BLaER1 (cell line): ENCODE measurements at regions not wholly inside any gene's neighbourhood (a gene's known extent, or its start where the extent isn't known, plus 50 kb on each side); places are given as distances from the start of the nearest gene placed in this dataset.

Experiments used
- H3K27ac ChIP-seq: shearing (Covaris generic); formaldehyde crosslinking; 2 replicates; pipeline ENCODE4 v1.8.1; 2022
- H3K27me3 ChIP-seq: shearing (Covaris generic); formaldehyde crosslinking; 2 replicates; pipeline ENCODE4 v1.8.1; 2022
- H3K36me3 ChIP-seq: shearing (Covaris generic); formaldehyde crosslinking; 2 replicates; pipeline ENCODE4 v1.8.1; 2022
- H3K4me1 ChIP-seq: shearing (Covaris generic); formaldehyde crosslinking; 2 replicates; pipeline ENCODE4 v1.8.1; 2022
- H3K4me2 ChIP-seq: shearing (Covaris generic); formaldehyde crosslinking; 2 replicates; pipeline ENCODE4 v1.8.1; 2022
- H3K4me3 ChIP-seq: shearing (Covaris generic); formaldehyde crosslinking; 2 replicates; pipeline ENCODE4 v1.8.1; 2022
- H3K9ac ChIP-seq: shearing (Covaris generic); formaldehyde crosslinking; 2 replicates; pipeline ENCODE4 v1.8.1; 2022
- H3K9me3 ChIP-seq: shearing (Covaris generic); formaldehyde crosslinking; 2 replicates; pipeline ENCODE4 v1.8.1; 2022
- H4K20me1 ChIP-seq: shearing (Covaris generic); formaldehyde crosslinking; 2 replicates; pipeline ENCODE4 v1.8.1; 2022
- Cebpa-rat ChIP-seq: shearing (Covaris generic); IDR thresholded peaks from 2 replicates; pipeline ENCODE4 v1.8.1; 2022

GRCh38 chr7:20839196-20839735 is 52.6 kb upstream of the SP8 start:
- Histone ChIP-seq H3K9ac (no peak overlapping the region), H3K27ac (no peak overlapping the region), H3K4me3 (no peak overlapping the region), H3K4me1 (no peaks in the 10 kb centered on the region), H3K9me3 (no peaks in the 10 kb centered on the region), H3K36me3 (no peaks in the 10 kb centered on the region), H4K20me1 (no peaks in the 10 kb centered on the region), H3K4me2 (no peak overlapping the region), H3K27me3 (no peaks in the 10 kb centered on the region)
- no peak for TF ChIP-seq Cebpa-rat

DNA sequence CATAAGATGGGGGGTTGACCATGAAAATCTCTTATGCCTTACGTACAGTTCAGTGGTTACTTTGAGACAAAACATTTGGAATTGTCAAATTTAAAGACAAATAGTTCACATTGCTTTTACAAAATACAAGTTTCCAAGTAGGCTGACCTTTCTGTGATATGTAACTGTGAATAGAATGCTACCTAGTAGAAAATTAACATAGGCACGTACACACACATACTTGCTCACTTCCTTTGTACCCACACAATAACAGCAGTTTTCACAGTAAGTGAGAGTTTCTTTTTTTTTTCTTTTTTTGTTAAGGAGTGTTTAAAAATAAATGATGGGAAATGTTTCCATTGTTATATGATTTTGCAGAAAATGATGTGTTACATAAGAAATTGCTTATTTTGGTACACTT is 53.3 kb upstream of the SP8 start:
- no peaks in the 10 kb centered on the region for H3K9me3 ChIP-seq
- no peaks in the 10 kb centered on the region for H3K36me3 ChIP-seq
- no peak overlapping the region for H3K4me2 ChIP-seq
- no peaks in the 10 kb centered on the region for H4K20me1 ChIP-seq
- H3K27ac ChIP-seq, result no peak overlapping the region
- H3K9ac ChIP-seq, result no peak overlapping the region
- no peaks in the 10 kb centered on the region for H3K4me1 ChIP-seq
- no peak for TF ChIP-seq Cebpa-rat
- H3K27me3 ChIP-seq, result no peaks in the 10 kb centered on the region
- H3K4me3 ChIP-seq, result no peak overlapping the region

DNA sequence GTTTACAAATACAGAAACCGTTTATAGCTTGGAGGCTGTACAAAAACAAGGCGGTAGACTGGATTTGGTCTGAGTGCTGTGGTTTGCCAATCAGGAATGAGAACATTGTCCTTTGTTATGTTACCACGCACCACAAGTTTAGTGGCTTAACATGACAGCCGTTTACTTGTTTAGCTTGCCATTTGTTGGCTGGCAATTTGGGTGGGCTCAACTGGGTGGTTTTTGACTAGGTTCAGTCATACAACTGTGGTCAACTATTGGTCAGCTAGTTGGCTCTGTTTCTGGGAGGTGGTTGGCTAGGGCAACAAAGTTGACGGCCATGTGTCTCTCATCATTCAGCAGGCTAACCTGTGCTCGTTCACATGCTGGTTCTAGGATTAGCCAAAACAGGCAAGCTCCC is 60.1 kb upstream of the SP8 start:
- no peak overlapping the region for H3K4me2 ChIP-seq
- no peak overlapping the region for H3K9ac ChIP-seq
- no peaks in the 10 kb centered on the region for H3K27me3 ChIP-seq
- H4K20me1 ChIP-seq, result no peaks in the 10 kb centered on the region
- H3K4me3 ChIP-seq, result no peak overlapping the region
- H3K27ac ChIP-seq, result no peak overlapping the region
- H3K36me3 ChIP-seq, result no peaks in the 10 kb centered on the region
- H3K9me3 ChIP-seq, result no peaks in the 10 kb centered on the region
- TF ChIP-seq Cebpa-rat, result no peak
- no peaks in the 10 kb centered on the region for H3K4me1 ChIP-seq

GRCh38 chr7:20858951-20859350 is 72.3 kb upstream of the SP8 start:
- Histone ChIP-seq H3K4me2 (no peak overlapping the region), H3K9ac (no peak overlapping the region), H3K27me3 (no peaks in the 10 kb centered on the region), H3K27ac (no peak overlapping the region), H3K36me3 (no peaks in the 10 kb centered on the region), H4K20me1 (no peaks in the 10 kb centered on the region), H3K4me1 (no peaks in the 10 kb centered on the region), H3K4me3 (no peak overlapping the region), H3K9me3 (no peaks in the 10 kb centered on the region)
- no peak for TF ChIP-seq Cebpa-rat

- Histone ChIP-seq H3K36me3 (no peaks in the 10 kb centered on the region), H3K4me1 (no peaks in the 10 kb centered on the region), H3K4me2 (no peak overlapping the region), H3K27me3 (no peaks in the 10 kb centered on the region), H3K9ac (no peak overlapping the region), H3K4me3 (no peak overlapping the region), H4K20me1 (no peaks in the 10 kb centered on the region), H3K27ac (no peak overlapping the region), H3K9me3 (no peaks in the 10 kb centered on the region)
- no peak for TF ChIP-seq Cebpa-rat
Measured at GRCh38 chr7:20861468-20861867, 74.8 kb upstream of the SP8 start.

DNA sequence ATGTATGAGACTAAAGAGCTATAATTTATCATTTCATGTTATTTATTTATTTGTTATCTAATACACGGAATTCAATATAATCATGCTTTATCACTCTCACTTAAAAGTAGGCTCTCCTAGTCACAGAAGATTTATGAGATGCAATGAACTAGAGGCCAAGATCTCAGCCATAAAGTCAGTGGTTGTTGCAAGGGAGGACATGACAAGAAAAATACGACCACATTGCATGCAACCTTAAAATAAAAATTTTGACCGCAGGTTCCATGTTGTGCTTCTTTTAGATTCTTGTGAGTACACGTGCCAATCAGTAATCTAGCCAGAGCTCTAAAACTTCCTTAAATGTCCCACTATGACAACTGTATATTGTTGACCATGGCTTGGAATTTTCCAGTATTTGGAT is 75.9 kb upstream of the SP8 start:
- Histone ChIP-seq H3K4me2 (no peak overlapping the region), H4K20me1 (no peaks in the 10 kb centered on the region), H3K27ac (no peak overlapping the region), H3K9ac (no peak overlapping the region), H3K4me3 (no peak overlapping the region), H3K4me1 (no peaks in the 10 kb centered on the region), H3K27me3 (no peaks in the 10 kb centered on the region), H3K36me3 (no peaks in the 10 kb centered on the region), H3K9me3 (no peaks in the 10 kb centered on the region)
- no peak for TF ChIP-seq Cebpa-rat

GRCh38 chr7:20864221-20864620 is 77.5 kb upstream of the SP8 start:
- Histone ChIP-seq H4K20me1 (no peaks in the 10 kb centered on the region), H3K4me2 (no peak overlapping the region), H3K4me3 (no peak overlapping the region), H3K36me3 (no peaks in the 10 kb centered on the region), H3K27ac (no peak overlapping the region), H3K9ac (no peak overlapping the region), H3K9me3 (no peaks in the 10 kb centered on the region), H3K4me1 (no peaks in the 10 kb centered on the region), H3K27me3 (no peaks in the 10 kb centered on the region)
- no peak for TF ChIP-seq Cebpa-rat

GRCh38 chr7:20865684-20866083 is 79.0 kb upstream of the SP8 start:
- Histone ChIP-seq H3K4me3 (no peak overlapping the region), H3K4me2 (no peak overlapping the region), H4K20me1 (no peaks in the 10 kb centered on the region), H3K36me3 (no peaks in the 10 kb centered on the region), H3K9me3 (no peaks in the 10 kb centered on the region), H3K9ac (no peak overlapping the region), H3K27ac (no peak overlapping the region), H3K27me3 (no peaks in the 10 kb centered on the region), H3K4me1 (no peaks in the 10 kb centered on the region)
- no peak for TF ChIP-seq Cebpa-rat

DNA sequence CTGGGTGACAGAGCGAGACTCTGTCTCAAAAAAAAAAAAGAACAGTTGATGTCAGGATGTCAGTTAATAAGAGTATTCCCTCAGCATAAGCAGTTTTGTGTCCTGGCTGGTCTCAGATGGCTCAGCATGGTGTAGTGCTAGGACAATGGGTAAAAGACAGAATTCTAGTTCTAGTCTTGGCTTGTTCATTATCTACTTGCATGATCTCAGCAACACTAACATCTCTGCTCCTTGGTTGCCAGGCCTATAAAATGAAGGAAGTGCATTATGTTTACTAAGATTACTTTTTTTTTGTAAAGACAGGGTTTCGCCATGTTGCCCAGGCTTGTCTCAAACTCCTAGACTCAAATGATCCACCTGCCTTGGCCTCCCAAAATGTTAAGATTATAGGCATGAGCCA is 84.3 kb upstream of the SP8 start:
- Histone ChIP-seq H3K9ac (no peak overlapping the region), H3K36me3 (no peaks in the 10 kb centered on the region), H3K4me2 (no peak overlapping the region), H3K4me1 (no peaks in the 10 kb centered on the region), H3K4me3 (no peak overlapping the region), H4K20me1 (no peaks in the 10 kb centered on the region), H3K27ac (no peak overlapping the region), H3K9me3 (no peaks in the 10 kb centered on the region), H3K27me3 (no peaks in the 10 kb centered on the region)
- TF ChIP-seq Cebpa-rat, result no peak

GRCh38 chr7:20892776-20893175 is 106.1 kb upstream of the SP8 start:
- no peaks in the 10 kb centered on the region for H3K36me3 ChIP-seq
- H4K20me1 ChIP-seq, result no peaks in the 10 kb centered on the region
- no peak overlapping the region for H3K9ac ChIP-seq
- H3K27me3 ChIP-seq, result no peaks in the 10 kb centered on the region
- no peak overlapping the region for H3K4me3 ChIP-seq
- H3K4me1 ChIP-seq, result no peaks in the 10 kb centered on the region
- TF ChIP-seq Cebpa-rat, result no peak
- peaks cover 10% of the 10 kb centered on the region for H3K9me3 ChIP-seq
- H3K4me2 ChIP-seq, result no peak overlapping the region
- no peak overlapping the region for H3K27ac ChIP-seq

- Histone ChIP-seq H3K9ac (no peak overlapping the region), H3K4me3 (no peak overlapping the region), H3K27ac (no peak overlapping the region), H3K9me3 (no peaks in the 10 kb centered on the region), H3K36me3 (no peaks in the 10 kb centered on the region), H3K4me1 (no peaks in the 10 kb centered on the region), H3K27me3 (no peaks in the 10 kb centered on the region), H4K20me1 (no peaks in the 10 kb centered on the region), H3K4me2 (no peak overlapping the region)
- no peak for TF ChIP-seq Cebpa-rat
Measured at GRCh38 chr7:20894806-20895205, 108.1 kb upstream of the SP8 start.
